Activated naive CD4-positive, alpha-beta T cell (primary cell): ENCODE measurements at regions not wholly inside any gene's neighbourhood (a gene's known extent, or its start where the extent isn't known, plus 50 kb on each side); places are given as distances from the start of the nearest gene placed in this dataset.

ENCODE experiments used
- DNase-seq, 4 experiments: peaks; one replicate each; lab custom pipeline; 2025; lab: John Stamatoyannopoulos, UW

DNA sequence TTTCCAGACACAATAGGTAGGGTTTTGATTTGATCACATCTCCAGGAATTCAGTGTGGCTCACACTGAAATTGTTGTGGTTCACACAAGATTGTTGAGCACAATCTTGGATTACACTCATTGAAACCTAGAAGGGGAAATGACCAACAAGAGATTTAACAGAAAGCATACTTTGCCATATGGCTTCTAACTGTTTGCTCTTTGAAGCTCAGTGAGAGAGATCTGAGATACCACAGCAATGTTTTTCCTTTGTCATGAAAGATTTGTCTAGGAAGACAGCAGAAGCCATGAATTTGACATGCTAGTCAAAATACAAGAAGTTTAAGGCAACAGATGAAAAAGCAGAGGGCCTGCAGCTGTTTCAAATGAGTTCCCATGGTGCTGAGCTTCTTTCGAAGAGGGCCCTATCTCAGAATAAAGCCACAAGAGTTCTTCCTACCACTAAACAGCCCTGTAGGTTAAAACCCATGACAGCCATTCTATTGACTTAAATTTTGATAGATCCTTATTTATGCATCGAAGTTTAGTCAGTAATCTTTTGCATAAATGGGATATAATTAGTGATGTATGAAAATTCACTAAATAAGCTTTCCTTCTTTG, 650.4 kb downstream of the LTN1 start:
- DNase-seq, result no peak

DNA sequence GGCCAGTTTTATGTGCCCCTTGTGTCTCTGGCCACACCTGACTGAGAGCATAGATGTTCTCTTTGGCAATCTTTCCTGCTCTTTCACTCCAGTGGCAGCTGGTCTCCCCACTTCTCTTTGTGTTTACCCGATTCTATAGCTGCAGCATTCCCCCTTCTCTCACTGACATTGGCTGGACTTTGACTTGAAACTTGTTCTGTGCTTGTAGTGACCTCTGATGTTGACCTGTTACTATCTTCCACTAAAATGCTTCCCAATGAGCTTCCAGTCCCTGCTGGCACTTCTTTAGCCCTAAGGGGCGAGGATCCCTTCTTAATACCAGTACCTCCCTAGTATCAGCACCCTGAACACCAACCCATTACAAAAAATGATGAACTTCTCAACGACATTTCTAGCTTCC, 653.3 kb downstream of the LTN1 start:
- DNase-seq, result no peak

DNA sequence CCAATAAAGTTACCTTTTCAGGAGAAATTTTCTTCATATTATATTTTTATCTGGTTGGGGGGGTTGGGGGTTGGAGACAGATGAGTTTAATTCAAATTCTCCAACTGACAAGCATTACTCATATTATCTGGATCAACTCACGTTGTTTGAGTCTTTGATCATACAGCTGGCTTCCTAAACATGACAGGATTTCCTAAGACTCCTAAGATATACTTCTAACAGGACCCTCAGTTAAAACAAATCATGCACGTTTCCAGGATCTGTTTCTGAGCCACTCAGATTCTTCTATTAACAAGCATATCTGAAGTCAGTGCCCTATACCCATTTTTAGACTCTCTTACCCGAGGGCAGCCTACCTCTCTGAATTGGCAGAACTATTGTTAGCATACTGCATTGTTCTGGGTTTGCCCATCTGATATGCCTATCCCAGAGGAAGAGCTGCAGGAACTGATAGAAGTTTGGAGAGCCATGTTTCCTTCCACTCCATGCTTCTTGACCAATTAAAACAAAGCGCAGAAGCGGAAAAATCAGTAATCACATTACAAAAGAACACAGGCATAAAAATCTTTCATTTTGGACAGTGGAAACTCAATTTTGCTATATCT, 653.9 kb downstream of the LTN1 start:
- DNase-seq, result no peak

DNA sequence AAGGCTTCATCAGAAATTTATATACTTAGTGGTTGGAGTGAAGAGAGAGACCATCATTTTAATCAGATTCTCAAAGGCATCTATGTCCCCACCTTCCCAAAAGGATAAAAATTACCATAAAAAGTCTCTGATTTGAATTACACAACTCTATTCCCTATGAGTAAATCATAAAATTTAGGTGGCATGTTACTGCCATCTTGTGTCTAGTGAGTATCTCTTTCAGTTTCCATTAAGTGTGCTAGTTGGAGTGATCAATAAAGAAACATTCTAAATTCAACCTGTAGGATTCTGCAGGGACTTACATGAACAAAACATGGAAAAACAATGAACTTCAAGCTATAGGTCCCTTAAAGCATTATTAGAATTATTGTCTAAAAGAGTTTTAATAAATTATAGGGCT, 655.4 kb downstream of the LTN1 start:
- DNase-seq, result no peak

DNA sequence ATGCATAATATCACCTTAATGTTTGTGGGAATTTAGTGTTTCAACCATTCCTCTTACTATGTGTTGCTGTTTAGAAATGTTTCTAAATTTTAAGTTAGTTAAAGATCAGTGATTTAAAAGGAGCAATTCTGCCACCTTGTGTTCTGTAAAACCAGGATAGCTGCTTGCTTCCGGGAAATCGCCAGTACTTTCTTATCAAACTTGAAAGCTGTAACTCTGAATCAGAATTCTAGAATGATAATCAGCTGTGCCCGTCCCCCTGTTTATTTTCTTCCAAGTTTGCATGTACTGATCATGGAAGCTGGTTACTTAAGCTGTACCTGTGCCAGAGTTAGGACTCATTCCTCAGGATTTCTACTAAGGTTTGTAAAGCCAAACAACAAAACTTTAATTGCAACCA, 656.4 kb downstream of the LTN1 start:
- DNase-seq, result no peak

DNA sequence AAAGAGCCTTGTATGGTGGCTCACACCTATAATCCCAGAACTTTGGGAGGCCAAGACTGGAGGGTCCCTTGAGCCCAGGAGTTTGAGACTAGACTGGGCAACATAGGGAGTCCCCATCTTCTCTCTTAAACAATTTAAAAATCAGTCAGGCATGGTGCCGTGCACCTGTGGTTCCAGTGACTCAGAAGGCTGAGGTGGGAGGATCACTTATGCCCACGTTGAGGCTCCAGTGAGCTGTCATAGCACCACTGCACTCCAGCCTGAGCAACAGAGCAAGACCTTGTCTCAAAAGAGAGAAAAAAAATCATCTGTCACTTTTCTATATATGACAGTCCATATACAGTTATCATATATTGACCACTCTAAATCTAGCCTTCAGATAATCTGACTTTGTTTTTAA, 658.3 kb downstream of the LTN1 start:
- no peak for DNase-seq

DNA sequence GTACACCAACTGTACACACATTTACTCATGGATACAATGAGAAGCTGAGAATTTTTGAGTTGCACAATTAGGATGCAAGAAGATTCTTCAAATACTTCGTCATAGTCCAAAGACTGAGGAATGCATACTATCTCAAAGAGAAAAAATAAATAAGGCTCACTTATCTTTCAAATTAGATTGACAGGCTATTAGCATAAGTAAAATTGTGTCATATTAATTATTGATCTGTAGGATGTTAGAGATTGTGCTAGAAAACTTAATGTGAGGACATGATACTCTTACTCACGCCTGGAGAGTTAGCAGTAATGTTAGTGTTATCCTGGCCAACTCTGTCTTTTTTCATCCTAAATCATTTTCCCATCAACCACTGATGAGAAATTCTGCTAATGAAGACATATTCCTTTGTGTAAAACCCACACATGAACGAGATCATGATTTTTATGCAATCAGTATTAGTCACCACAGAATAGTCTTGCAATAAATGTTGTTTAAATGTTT, 659.0 kb downstream of the LTN1 start:
- DNase-seq, result no peak

DNA sequence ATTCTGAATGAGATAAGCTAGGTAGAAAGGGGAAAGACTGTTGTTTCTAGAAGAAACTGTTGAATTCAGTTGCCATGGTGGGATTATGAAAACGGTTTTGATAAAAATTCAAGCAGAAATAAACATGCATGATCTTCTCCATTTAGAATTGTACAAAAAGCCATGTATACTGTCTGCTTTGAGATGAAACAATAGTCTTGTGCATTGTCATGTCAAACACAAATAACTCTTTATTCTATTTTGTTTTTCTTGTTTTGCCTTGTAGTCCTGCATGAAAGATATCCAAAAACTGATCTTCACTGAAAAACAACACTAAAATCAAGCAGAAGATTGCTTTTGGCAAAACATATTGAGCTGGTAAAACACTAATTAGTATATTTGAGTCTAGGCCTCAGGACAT, 659.9 kb downstream of the LTN1 start:
- no peak for DNase-seq

DNA sequence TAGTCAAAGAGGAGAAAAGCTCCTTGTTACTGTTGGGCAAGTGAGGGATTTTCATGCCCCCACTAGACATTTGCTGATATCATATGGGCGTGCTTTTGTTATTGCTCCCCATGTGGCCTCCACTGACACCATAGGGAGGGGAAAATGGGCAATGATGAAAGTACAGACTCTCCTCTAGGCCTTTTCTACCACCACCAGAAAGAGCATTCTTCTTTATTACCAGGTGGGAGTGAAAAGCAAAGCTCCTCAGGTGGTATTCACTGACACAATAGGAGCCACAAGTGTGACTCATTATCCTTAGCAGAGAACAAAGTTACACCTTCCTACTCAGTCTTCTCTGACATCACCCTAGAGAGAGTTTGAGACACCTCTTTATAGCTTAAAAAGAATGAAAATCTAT, 667.1 kb downstream of the LTN1 start:
- no peak for DNase-seq

DNA sequence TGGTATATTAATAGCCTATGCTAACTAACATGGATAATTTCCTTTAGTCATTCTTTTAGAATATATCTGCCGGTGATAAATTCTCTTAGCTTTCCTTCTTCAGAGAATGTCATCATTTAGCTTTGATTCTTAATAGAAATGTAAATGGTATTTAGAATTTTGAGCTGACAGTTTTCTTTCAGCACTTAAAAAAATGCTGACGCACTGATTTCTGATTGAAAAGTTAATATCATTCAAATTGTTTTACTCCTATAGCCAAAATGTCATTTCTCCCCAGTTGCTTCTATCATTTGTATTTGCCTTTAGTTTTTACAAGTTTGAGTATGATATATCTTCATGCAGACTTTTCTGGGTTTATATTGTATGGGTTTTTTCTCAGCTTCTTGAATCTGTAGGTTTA, 668.0 kb downstream of the LTN1 start:
- DNase-seq, result no peak

DNA sequence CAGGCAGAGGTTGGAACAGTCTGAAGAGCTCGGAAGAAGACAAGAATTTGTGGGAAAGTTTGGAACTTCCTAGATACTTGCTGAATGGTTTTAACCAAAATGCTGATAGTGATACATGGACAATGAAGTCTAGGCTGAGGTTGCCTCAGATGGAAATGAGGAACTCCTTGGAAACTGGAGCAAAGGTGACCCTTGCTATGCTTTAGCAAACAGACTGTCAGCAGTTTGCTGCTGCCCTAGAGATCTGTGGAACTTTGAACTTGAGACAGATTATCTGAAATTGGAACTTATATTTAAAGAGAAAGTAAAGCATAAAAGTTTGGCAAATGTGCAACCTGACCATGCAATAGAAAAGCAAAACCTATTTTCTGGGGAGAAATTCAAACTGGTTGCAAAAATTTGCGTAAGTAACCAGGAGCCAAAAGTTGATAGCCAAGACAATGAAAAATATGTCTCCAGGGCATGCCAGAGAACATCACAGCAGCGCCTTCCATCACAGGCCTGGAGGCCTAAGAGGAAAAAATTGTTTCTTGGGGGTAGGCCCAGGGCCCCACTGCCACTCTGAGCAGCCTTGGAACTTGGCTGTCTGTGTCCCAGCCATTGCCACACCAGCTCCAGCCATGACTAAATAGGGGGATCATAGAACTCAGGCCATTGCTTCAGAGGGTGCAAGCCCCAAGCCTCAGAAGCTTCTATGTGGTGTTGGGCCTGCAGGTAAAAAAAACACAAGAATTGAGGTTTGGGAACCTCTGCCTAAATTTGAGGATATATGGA, 675.3 kb downstream of the LTN1 start:
- no peak for DNase-seq

DNA sequence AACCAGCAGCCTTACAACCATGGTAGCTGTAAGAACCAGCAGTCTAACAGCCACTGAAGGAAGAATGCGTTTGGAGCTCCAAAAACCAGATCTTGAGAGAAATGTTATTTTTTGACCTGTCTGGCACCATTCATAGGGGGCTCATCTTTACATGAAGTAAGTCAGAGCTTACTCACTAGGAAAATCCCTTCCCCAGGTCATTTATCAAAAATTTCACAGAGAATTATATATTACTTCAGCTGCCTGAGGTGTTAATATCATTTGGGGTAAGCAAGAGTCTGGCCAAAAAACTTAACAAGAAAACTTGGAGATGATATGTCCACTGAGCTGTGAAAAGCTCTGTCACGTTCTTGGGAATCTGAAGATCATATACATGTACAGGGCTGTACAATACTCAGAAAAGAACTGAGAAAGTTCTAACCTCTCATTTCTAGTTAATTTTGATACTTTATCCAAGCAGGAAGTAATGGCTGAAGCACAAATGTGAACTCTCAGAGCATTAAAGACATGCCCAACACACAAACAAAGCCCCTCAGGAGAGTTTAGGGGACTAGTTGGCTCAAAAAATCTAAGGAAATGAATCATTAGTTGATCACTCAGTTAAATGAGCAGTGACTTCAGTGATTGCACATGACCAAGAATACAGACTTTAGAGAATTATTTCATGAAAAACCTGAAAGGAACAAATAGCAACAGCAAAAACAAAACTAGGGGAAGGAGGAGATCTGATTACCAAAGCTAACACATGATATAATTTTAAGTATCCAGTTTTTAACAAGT, 681.1 kb downstream of the LTN1 start:
- no peak for DNase-seq

DNA sequence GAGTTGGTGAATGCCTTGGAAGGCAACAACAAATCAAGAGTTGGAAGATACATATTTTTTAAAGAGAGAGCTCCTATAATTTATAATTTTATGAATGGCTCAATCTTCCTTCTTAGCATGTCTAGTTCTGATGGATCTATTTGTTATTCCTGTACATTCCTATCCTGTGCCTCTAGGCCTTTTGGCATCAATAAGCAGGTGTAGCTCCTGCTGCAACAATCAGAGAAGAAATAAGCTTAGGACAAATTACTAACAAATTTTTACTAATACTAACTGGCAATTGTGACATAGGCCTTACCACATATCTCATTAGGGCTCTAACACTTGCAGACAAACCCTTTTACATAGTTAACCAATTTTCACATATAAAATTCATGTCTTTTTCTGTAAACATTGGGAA, 682.0 kb downstream of the LTN1 start:
- no peak for DNase-seq

DNA sequence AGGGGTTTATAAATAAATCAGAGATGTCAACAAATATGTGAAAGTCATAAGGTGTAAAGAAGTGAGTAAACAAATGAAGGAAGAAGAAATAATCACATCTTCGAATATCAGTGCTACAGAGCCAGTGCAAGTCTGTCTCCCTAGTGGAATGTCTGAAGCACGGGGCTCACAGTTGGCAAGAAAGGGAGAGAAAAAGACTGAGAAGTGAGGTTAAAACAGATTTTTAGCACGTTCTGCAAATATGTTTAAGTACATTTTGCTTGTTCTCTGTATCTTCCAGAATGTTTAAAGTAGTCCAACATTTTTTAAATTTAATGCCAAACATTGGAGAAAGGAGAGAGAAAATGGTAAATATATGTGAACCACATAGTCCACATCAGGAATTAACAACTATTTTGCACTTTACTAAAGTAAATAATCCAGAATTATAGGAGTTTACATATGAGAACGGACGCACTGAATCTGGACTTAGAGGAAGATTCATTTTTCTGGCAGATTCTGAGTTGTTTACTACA, 682.4 kb downstream of the LTN1 start:
- DNase-seq, result no peak

DNA sequence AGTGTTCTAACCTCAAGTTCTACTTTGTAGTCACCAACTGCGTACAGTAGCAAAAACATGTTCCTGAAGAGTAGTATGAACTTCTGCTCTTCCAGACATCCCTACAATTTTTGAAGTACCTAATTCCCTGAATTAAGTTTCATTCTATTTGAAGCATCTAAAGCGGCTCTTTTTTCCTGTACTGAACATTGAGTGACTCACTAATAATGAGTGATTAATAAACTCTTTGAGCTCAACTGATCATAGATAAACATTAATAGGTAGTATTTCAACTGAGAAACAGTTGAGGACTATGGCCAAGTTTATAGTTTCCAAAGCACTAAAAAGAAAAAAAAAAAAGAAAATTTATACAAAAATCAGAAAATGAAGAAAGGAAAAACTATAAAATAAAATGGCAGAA, 683.1 kb downstream of the LTN1 start:
- DNase-seq, result no peak

DNA sequence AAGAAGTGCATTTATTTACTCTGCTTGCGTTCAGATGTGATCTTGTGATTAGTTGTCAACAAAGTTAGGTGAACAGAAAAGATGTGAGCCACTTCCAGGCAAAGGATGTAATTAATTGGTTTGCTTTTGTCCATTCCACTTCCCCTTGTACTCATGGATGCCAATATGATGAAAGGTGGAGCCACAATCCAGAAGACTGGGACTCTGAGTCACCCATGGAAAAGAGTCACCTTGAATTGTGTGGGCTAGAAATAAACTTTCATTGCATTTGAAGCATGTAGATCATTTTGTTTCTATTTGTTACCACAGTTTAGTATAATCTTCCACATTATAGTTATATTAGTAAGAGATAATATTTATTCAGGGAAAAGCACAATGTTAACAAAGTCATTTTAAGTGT, 684.2 kb downstream of the LTN1 start:
- no peak for DNase-seq

DNA sequence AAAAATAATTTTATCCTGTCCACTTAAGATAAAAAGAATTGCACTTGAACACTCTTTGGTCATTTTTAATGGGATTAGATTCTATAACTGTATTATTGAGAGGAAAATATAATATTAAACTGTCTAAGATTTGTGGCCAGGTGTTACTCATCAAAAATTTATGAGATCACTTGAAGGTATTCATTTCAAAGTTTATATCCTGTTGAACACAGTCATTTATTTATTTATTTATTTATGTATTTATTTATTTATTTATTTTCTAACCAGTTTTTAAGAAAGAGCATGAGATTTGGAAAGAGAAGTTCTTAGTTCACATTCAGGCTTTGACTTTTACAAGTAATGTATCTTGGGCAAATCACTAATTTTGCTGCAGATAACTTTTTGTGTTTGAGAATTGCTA, 692.7 kb downstream of the LTN1 start:
- DNase-seq, result no peak

DNA sequence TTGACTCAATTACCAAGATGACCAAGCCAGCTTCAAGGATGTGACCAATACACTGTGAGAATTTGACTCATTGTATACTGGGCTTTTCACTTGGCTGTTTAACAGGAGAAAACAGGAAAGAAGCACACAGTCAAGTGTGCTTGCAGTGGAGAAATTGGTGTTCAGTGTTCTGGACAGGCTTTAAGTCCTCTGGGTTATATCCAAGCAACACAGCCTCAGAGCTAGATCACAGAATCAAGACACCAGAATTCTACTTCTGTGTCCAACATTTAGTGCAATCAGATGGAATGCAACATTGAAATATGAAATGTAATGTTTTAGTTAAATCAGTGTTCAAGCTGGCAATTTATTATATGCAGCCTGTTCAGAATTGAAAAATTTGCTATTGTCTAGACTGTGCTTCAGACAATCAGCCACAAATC, 694.4 kb downstream of the LTN1 start:
- no peak for DNase-seq

DNA sequence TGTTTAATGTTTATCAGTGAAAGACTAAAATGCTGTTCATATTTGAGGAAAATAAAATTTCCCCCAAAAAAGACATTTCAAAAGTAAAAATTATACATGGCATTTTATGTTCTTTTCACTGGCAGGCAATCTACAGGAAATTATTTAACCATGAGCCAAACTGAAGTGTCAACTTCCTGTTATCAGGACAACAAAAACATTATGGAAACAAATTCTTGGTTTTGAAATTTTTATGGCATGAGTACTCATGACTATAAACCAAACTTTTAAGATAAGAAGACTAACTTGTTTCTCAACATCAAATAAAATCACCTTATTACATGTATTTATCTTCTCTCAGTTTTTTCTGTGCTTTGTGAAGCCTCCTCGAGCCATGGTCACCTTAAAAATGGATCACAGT, 698.6 kb downstream of the LTN1 start:
- DNase-seq, result no peak

DNA sequence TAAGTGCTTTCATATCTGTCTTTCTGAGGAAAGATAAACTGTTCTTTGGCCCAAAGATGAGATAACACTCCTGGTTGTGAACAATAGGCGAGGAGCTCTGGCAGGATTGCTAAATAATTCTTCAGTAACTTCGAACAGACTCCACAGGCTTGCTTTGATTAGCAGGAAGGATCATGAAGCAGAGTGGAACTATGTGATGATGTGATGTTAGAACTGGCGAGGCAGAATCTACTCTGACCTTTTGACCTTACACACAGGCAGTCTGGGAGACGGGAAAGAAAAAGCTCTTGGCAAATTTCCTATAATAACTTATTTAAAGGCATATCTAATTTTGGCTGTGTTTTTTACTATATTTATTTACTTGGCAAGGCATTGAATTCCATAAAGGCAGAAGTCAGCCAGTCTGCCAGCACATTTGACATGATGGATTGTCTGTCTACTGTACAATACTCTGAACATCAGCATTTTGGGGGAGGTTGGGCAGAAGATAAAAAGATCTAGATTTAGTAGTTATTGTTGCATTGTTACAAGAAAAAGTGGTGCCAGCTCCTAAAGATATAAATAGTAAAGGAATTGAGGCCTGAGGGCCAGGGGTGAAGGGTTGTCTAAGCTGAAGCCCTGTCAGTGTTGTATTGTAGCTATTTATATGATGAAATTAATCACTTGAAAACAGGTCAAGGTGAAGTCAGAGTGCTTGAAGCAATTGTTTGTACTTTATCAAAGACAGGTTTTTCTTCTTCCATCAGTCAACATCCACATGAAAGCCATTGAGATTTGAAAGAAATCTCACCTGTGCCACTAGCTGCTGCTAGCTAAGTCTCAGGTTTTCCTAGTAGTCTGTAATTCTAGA, 708.8 kb downstream of the LTN1 start:
- DNase-seq, result no peak

DNA sequence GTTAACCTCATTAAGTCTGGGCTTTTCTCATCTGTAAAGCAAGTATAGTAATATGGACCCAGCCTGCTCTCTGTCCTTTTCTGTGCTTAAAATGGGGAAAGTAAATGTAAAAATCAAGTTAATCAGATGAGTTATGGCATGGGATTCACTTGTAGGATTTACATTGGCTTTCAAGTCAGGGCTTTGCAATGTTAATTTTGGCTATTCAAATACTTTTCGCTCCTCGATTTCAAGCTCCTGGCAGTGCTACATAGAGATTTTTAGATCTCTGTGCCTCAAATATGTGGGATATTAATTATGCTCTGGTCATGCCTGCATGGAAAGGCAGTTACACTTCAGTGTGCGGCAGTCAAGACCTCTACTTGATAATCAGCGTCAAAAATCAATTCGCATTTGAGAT, 709.8 kb downstream of the LTN1 start:
- no peak for DNase-seq
